WTC11 (cell line): ENCODE measurements at regions not wholly inside any gene's neighbourhood (a gene's known extent, or its start where the extent isn't known, plus 50 kb on each side); places are given as distances from the start of the nearest gene placed in this dataset.

Experiments used
- ATAC-seq: fragments of 200-7000 bp; cut with Tn5 transposase; 2 replicates; pipeline ENCODE4 v1.10.0; 2021; ENCODE audit warnings: mild to moderate bottlenecking, moderate library complexity
- CTCF ChIA-PET: fragments of 300-600 bp; sonication (Branson Sonifier 250); formaldehyde crosslinking; loops from one replicate; lab custom pipeline; 2021; ENCODE audit warnings: antibody characterized with exemption; lab: Charles Lee
- POLR2A ChIA-PET: fragments of 350-600 bp; sonication (Branson Sonifier 250); formaldehyde crosslinking; loops from one replicate; lab custom pipeline; 2021; ENCODE audit warnings: antibody characterized with exemption; lab: Charles Lee
- DNase-seq: peaks from one replicate; pipeline ENCODE4 v3.0.0; 2021; ENCODE audit warnings: low spot score
- H3K27ac Mint-ChIP-seq: 2 replicates; pipeline ENCODE4 v1.8.0; 2021; ENCODE audit warnings: mixed read lengths
- H3K27me3 Mint-ChIP-seq: 2 replicates; pipeline ENCODE4 v1.8.0; 2021; ENCODE audit warnings: low read depth, mild to moderate bottlenecking, moderate library complexity, mixed read lengths
- H3K36me3 Mint-ChIP-seq: 2 replicates; pipeline ENCODE4 v1.8.0; 2021; ENCODE audit warnings: mixed read lengths
- H3K4me1 Mint-ChIP-seq: 2 replicates; pipeline ENCODE4 v1.8.0; 2022; ENCODE audit warnings: mixed read lengths
- H3K4me3 Mint-ChIP-seq: 2 replicates; pipeline ENCODE4 v1.8.0; 2021; ENCODE audit warnings: mild to moderate bottlenecking, moderate library complexity, mixed read lengths
- H3K9me3 Mint-ChIP-seq: 2 replicates; pipeline ENCODE4 v1.8.0; 2021; ENCODE audit warnings: mixed read lengths
- ATF2 ChIP-seq: sonication (generic); formaldehyde crosslinking; IDR thresholded peaks from 2 replicates; pipeline ENCODE4 v1.8.1; 2022; ENCODE audit warnings: low read depth, missing genetic modification reagents, borderline replicate concordance
- CBFB ChIP-seq: sonication (generic); formaldehyde crosslinking; IDR thresholded peaks from 2 replicates; pipeline ENCODE4 v1.8.1; 2022; ENCODE audit warnings: mild to moderate bottlenecking, low read depth, missing genetic modification reagents
- JAZF1 ChIP-seq: fragments of 250-450 bp; sonication (Bioruptor Pico); IDR thresholded peaks from 2 replicates; pipeline ENCODE4 v1.9.0; 2021; ENCODE audit warnings: moderate library complexity, mild to moderate bottlenecking, inconsistent platforms
- MYBL2 ChIP-seq: sonication (generic); formaldehyde crosslinking; IDR thresholded peaks from 2 replicates; pipeline ENCODE4 v1.8.1; 2023; ENCODE audit warnings: mild to moderate bottlenecking, moderate library complexity, missing genetic modification reagents
- NFYB ChIP-seq: sonication (generic); formaldehyde crosslinking; conservative IDR thresholded peaks from 2 replicates; pipeline ENCODE4 v1.8.0; 2022; ENCODE audit warnings: low read depth, missing genetic modification reagents
- RORB ChIP-seq: fragments of 250-450 bp; sonication (Bioruptor Pico); IDR thresholded peaks from 2 replicates; pipeline ENCODE4 v1.9.0; 2021; ENCODE audit warnings: mild to moderate bottlenecking
- SMAD4 ChIP-seq: sonication (generic); formaldehyde crosslinking; IDR thresholded peaks from 2 replicates; pipeline ENCODE4 v1.8.0; 2022; ENCODE audit warnings: mild to moderate bottlenecking, missing genetic modification reagents
- STAT6 ChIP-seq: sonication (generic); formaldehyde crosslinking; conservative IDR thresholded peaks from 2 replicates; pipeline ENCODE4 v1.8.1; 2023; ENCODE audit warnings: mild to moderate bottlenecking, low read depth, missing genetic modification reagents, moderate library complexity
- ZNF121 ChIP-seq: sonication (generic); formaldehyde crosslinking; IDR thresholded peaks from 2 replicates; pipeline ENCODE4 v1.8.0; 2023; ENCODE audit warnings: missing genetic modification reagents
- ZNF138 ChIP-seq: sonication (generic); formaldehyde crosslinking; conservative IDR thresholded peaks from 2 replicates; pipeline ENCODE4 v1.8.1; 2022; ENCODE audit warnings: mild to moderate bottlenecking, moderate library complexity, missing genetic modification reagents
- ZNF423 ChIP-seq: fragments of 250-450 bp; sonication (Bioruptor Pico); IDR thresholded peaks from 2 replicates; pipeline ENCODE4 v2.1.2; 2022; ENCODE audit warnings: mild to moderate bottlenecking, moderate library complexity
- ZNF512 ChIP-seq: sonication (generic); formaldehyde crosslinking; IDR thresholded peaks from 2 replicates; pipeline ENCODE4 v1.8.1; 2022; ENCODE audit warnings: missing genetic modification reagents, borderline replicate concordance
- TF ChIP-seq, protein P1 (sequence below): fragments of 250-450 bp; sonication (Bioruptor Pico); conservative IDR thresholded peaks from 2 replicates; pipeline ENCODE4 v1.9.0; 2021; ENCODE audit warnings: mild to moderate bottlenecking
- TF ChIP-seq, protein P2 (sequence below): sonication (generic); formaldehyde crosslinking; IDR thresholded peaks from 2 replicates; pipeline ENCODE4 v1.8.0; 2022; ENCODE audit warnings: mild to moderate bottlenecking, missing genetic modification reagents
- TF ChIP-seq, protein P3 (sequence below): sonication (generic); formaldehyde crosslinking; IDR thresholded peaks from 2 replicates; pipeline ENCODE4 v1.8.1; 2022; ENCODE audit warnings: mild to moderate bottlenecking, moderate library complexity, missing genetic modification reagents

GRCh38 chr12:105916760-105917039 is 222.1 kb downstream of the NUAK1 start (continued):
- TF ChIP-seq, protein P1, sequence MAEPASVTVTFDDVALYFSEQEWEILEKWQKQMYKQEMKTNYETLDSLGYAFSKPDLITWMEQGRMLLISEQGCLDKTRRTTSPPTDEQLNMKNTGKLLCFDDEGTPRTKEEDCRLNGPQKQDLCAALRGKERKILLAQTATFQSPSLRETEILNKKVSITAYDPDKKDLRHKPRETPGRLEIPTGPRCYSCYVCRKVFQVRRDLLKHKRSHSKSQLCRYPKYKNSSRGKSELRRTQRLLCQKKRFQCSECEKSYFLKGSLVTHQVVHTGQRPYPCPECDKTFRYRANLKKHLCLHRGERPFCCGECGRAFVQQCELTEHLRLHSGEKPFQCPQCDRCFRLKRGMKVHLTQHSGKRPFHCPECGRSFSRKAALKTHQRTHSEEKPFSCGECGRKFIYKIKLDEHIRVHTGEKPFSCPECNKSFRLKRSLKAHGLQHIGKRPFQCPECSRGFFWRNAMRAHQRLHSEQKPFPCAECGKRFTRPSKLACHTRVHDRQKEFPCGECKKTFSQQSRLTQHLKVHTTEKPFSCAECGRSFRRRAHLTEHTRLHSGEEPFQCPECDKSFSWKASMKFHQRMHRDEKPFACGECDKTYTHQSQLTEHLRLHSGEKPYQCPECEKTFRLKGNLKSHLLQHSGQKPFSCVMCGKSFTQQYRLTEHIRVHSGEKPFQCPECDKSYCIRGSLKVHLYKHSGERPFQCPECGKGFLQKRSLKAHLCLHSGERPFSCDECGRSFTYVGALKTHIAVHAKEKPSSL (CRISPR knock-in tag), result no peak
- TF ChIP-seq ZNF138 (CRISPR knock-in tag), result no peak
- no peak for TF ChIP-seq ATF2 (CRISPR knock-in tag)
- TF ChIP-seq SMAD4 (CRISPR knock-in tag), result no peak

DNA sequence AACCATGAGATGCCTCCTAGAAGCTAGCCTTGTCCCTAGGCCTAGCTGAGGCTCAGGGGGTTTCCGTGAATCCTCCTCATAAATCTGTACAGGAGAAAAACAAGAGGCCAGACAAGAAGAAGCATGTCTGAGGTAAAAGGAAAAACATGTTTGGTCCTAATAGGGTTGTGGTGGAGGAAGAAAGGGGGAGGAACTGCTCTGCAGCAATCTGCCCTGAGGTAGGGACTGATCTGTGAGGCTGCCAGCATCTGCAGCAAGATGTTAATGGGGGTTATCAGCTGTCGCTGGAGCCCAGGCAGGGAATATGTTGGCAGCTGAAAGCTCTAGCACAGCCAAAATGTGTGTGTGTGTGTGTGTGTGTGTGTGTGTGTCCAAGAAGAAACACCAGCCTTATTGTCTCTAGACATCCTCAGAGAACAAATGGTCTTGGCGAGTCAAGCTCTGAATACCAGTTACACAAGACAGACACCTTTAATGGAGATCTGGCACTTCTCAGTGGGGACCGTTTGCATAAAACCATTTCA is 218.5 kb downstream of the NUAK1 start:
- no peak overlapping the region for H3K4me3 Mint-ChIP-seq
- ATAC-seq, result no peak
- TF ChIP-seq RORB, result no peak
- no peak for TF ChIP-seq MYBL2 (CRISPR knock-in tag)
- no peak for TF ChIP-seq CBFB (CRISPR knock-in tag)
- TF ChIP-seq, protein P2, sequence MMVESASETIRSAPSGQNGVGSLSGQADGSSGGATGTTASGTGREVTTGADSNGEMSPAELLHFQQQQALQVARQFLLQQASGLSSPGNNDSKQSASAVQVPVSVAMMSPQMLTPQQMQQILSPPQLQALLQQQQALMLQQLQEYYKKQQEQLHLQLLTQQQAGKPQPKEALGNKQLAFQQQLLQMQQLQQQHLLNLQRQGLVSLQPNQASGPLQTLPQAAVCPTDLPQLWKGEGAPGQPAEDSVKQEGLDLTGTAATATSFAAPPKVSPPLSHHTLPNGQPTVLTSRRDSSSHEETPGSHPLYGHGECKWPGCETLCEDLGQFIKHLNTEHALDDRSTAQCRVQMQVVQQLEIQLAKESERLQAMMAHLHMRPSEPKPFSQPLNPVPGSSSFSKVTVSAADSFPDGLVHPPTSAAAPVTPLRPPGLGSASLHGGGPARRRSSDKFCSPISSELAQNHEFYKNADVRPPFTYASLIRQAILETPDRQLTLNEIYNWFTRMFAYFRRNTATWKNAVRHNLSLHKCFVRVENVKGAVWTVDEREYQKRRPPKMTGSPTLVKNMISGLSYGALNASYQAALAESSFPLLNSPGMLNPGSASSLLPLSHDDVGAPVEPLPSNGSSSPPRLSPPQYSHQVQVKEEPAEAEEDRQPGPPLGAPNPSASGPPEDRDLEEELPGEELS (CRISPR knock-in tag), result no peak
- no peak for TF ChIP-seq NFYB (CRISPR knock-in tag)
- TF ChIP-seq, protein P3, sequence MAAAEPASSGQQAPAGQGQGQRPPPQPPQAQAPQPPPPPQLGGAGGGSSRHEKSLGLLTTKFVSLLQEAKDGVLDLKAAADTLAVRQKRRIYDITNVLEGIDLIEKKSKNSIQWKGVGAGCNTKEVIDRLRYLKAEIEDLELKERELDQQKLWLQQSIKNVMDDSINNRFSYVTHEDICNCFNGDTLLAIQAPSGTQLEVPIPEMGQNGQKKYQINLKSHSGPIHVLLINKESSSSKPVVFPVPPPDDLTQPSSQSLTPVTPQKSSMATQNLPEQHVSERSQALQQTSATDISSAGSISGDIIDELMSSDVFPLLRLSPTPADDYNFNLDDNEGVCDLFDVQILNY (CRISPR knock-in tag), result no peak
- no peak for TF ChIP-seq JAZF1
- TF ChIP-seq STAT6 (CRISPR knock-in tag), result no peak
- TF ChIP-seq ZNF423 (CRISPR knock-in tag), result no peak
- TF ChIP-seq ZNF512 (CRISPR knock-in tag), result no peak
- no peak for TF ChIP-seq ZNF121 (CRISPR knock-in tag)

More for the DNA sequence above, 218.5 kb downstream of the NUAK1 start:
- CTCF ChIA-PET, result no interaction called here
- Mint-ChIP-seq H3K27ac (no peak overlapping the region), H3K27me3 (no peaks in the 10 kb centered on the region), H3K36me3 (no peaks in the 10 kb centered on the region), H3K4me1 (no peaks in the 10 kb centered on the region), H3K9me3 (no peaks in the 10 kb centered on the region)
- POLR2A ChIA-PET, result no interaction called here
- DNase-seq, result no peak
